ENCODE measurements at regions not wholly inside any gene's neighbourhood (a gene's known extent, or its start where the extent isn't known, plus 50 kb on each side); places are given as distances from the start of the nearest gene placed in this dataset.

DNA sequence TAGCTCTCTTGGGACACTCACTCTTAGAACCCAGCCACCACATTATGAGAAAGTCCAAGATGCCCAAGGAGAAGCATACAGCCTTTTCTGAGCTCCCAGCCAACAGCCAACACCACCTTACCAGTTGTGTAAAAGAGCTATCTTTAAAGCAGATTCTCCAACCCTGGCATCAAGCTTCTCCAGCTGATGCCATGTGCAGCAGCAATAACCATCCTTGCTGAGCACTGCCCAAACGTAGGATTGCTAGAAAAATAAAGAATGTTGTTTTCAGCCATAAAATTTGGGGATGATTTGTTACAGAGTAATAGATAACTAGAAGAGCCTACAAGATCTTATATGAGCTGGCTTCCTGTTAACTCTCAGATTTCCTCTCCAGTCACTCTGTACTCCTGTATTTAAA is 443.7 kb upstream of the DYNLRB2 start:
- no peak for FAIRE-seq
- ChIA-PET POLR2A (no interaction called here), CTCF (no interaction called here)
- no peak overlapping the region for H3K4me3 ChIP-seq (replicated peaks in 1 of 3; ENCODE audit: insufficient read depth in 1 of 3, low read depth in 1 of 3, low read length in 3 of 3)
- no peaks in the 10 kb centered on the region for H3K27me3 ChIP-seq (ENCODE audit: control insufficient read depth in 2 of 2, insufficient read depth in 2 of 2, low read length in 2 of 2)
- no peak overlapping the region for H2AFZ ChIP-seq (ENCODE audit: low read depth, low read length)
- H3K9me1 ChIP-seq (replicated peaks; ENCODE audit: control insufficient read depth, extremely low read depth, insufficient read depth, low read length), result no peaks in the 10 kb centered on the region
- no peaks in the 10 kb centered on the region for H3K4me1 ChIP-seq (ENCODE audit: control insufficient read depth, extremely low read depth, insufficient read depth, low read length)
- no peak for DNase-seq (ENCODE audit: low read depth, low spot score)
- no peaks in the 10 kb centered on the region for H4K20me1 ChIP-seq (replicated peaks; ENCODE audit: control insufficient read depth, extremely low read depth, insufficient read depth, low read length)
- H3K9me3 ChIP-seq (replicated peaks; ENCODE audit: control insufficient read depth, insufficient read depth, low read length), result no peaks in the 10 kb centered on the region
- H3K79me2 ChIP-seq (ENCODE audit: control insufficient read depth, insufficient read depth, low read length), result no peaks in the 10 kb centered on the region
- dilution Hi-C loops (cut with MboI; ENCODE audit: extremely low pct_ligation_motif_present, low sequenced_read_pairs), result no loop called here
- H3K9ac ChIP-seq (replicated peaks; ENCODE audit: extremely low read depth, insufficient read depth, low read length), result no peak overlapping the region
- H3K4me2 ChIP-seq (ENCODE audit: insufficient read depth, low read length), result no peak overlapping the region
- no peak for TF ChIP-seq FOS (IDR thresholded peaks at IDR 0.05; ENCODE audit: borderline replicate concordance, insufficient read depth, low read length)
- no peak for TF ChIP-seq EZH2 (IDR thresholded peaks at IDR 0.05; ENCODE audit: borderline replicate concordance, low read depth, low read length, severe bottlenecking)
- TF ChIP-seq POLR2A (IDR thresholded peaks at IDR 0.05; ENCODE audit: low read depth, low read length), result no peak
- TF ChIP-seq POLR2AphosphoS5 (IDR thresholded peaks at IDR 0.05; ENCODE audit: insufficient read depth, low read depth, low read length), result no peak
- TF ChIP-seq GATA2 (IDR thresholded peaks at IDR 0.05; ENCODE audit: insufficient read depth, insufficient read length, low read depth, low read length), result no peak
- no peak for TF ChIP-seq JUN (IDR thresholded peaks at IDR 0.05; ENCODE audit: borderline replicate concordance, insufficient read depth, insufficient read length, low read depth)
- TF ChIP-seq, protein P1, sequence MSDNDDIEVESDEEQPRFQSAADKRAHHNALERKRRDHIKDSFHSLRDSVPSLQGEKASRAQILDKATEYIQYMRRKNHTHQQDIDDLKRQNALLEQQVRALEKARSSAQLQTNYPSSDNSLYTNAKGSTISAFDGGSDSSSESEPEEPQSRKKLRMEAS (IDR thresholded peaks at IDR 0.05; ENCODE audit: insufficient read depth, insufficient read length), result no peak
- TF ChIP-seq MYC (IDR thresholded peaks at IDR 0.05; ENCODE audit: low read depth, low read length), result no peak
- TF ChIP-seq, protein P2, sequence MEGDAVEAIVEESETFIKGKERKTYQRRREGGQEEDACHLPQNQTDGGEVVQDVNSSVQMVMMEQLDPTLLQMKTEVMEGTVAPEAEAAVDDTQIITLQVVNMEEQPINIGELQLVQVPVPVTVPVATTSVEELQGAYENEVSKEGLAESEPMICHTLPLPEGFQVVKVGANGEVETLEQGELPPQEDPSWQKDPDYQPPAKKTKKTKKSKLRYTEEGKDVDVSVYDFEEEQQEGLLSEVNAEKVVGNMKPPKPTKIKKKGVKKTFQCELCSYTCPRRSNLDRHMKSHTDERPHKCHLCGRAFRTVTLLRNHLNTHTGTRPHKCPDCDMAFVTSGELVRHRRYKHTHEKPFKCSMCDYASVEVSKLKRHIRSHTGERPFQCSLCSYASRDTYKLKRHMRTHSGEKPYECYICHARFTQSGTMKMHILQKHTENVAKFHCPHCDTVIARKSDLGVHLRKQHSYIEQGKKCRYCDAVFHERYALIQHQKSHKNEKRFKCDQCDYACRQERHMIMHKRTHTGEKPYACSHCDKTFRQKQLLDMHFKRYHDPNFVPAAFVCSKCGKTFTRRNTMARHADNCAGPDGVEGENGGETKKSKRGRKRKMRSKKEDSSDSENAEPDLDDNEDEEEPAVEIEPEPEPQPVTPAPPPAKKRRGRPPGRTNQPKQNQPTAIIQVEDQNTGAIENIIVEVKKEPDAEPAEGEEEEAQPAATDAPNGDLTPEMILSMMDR (IDR thresholded peaks at IDR 0.05; ENCODE audit: extremely low read depth in 1 of 2, insufficient read depth in 1 of 2, low read depth in 1 of 2, low read length in 2 of 2), result no peak
- H3K36me3 ChIP-seq (ENCODE audit: control insufficient read depth in 2 of 2, extremely low read depth in 1 of 2, insufficient read depth in 2 of 2, low read length in 2 of 2), result no peaks in the 10 kb centered on the region
- no peak overlapping the region for H3K27ac ChIP-seq (ENCODE audit: insufficient read depth, low read depth, low read length)
- intact Hi-C loops (cut with micrococcal nuclease), result no loop called here
- BruUV-seq (replicated peaks), result no TSS peak

Measured in endothelial cell of umbilical vein (primary cell).